ENCODE measurements at regions not wholly inside any gene's neighbourhood (a gene's known extent, or its start where the extent isn't known, plus 50 kb on each side); places are given as distances from the start of the nearest gene placed in this dataset.
"Not testable (repeated sequence)": the region's sequence is repeated elsewhere in the genome, so short reads cannot be mapped to it uniquely, and the experiment has no call there.

DNA sequence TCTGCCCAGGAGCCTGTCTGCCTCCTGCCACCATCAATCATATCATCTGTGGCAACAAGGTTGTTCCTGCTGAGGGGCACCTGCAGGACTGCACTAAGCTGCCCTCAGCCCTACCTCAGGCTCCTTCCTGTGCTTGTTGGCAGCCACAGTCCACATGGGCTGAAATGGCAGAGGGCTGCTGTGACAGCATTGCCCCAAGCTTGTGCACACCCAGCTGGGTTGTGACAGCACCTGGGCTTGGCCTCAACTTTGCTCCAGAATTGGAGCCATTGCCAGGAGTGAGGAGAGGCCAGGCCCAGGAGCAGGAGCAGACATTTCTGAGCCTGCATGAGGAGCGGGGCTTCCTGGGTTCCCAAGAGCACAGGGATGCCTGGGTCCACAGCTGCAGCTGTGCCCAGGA, 340.9 kb upstream of the CHRM2 start:
- DNase-seq: no peak

- DNase-seq: no peak
These were observed 341.9 kb upstream of the CHRM2 start for GRCh38 chr7:136526408-136527105.

DNA sequence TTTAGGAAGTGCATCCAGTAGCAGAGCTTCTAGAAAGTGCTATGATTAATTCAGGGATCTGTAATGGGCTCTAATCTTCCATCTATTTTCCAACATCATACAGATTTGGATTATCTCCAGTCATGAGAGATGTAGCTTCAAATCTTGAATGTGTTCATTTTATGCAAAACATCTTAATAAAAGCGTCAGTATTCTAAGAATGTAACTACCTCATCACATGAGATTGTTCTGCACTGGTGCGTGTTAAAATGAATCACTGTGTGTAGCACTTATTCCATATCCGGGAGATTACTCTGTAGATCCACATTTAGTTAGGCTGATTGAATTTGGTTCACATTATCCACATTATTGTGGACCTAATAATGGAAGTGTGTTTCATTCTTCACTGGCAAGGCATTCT, 344.9 kb upstream of the CHRM2 start:
- no peak for DNase-seq

DNA sequence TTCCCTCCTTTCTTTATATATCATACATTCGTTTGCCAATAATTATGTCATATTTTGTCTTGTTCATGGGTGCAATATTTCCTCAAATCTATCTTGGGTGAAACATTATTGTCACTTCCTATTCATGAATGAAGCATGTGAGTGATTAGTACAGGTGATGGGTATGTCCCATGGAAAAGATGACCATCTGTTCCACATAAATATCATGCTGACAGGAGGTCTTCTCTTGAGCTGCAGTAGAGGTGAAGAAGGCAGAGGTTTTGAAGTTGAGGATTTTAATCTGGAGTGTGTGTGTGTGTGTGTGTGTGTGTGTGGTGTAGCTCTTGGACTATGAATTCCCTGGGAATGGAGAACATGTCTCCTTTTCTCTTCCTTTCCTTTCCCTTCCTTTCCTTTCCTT, 350.5 kb upstream of the CHRM2 start:
- DNase-seq: no peak

DNA sequence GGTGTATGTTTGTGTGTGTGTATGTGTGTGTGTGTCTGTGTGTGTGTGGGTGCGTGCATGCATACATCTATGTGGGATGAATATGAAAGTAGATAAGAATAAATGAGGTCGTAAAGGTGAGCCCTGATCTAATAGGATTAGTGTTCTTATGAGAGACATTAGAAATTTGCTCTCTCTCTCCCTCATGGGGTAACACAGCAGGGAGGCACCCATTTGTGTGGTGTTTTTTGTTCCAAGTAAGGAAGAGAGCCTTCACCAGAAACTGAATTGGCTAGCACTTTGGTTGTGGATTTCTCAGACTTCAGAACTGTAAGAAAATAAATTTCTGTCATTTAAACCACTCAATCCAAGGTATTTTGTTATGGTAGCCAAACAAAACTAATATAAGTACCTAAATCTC, 353.7 kb upstream of the CHRM2 start:
- no peak for DNase-seq

- DNase-seq: no peak
These were observed 354.7 kb upstream of the CHRM2 start for GRCh38 chr7:136513744-136514143.

- DNase-seq: no peak
These were observed 359.0 kb upstream of the CHRM2 start for GRCh38 chr7:136509466-136509865.

- DNase-seq: no peak
These were observed 366.3 kb upstream of the CHRM2 start for GRCh38 chr7:136502162-136502561.

DNA sequence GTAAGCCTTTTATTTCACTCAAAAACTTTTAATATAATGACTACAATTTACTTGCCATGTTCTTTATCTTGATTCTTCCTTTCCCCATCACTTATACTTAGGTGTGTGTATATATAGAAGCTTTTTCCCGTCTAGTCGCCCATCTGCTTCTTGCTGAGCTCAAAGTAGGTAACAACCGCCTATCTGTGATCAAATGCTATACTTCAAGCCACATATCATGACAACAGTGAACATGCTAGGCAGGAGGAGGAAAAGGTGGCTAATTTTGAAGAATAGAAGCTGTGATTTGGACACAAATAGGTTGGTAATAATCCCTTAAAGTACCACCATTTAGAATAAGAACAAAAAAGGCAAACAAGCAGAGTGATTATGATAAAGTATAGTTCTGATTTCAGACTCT, 367.3 kb upstream of the CHRM2 start:
- no peak for DNase-seq

GRCh38 chr7:136496551-136496950, 371.9 kb upstream of the CHRM2 start:
- DNase-seq: no peak

DNA sequence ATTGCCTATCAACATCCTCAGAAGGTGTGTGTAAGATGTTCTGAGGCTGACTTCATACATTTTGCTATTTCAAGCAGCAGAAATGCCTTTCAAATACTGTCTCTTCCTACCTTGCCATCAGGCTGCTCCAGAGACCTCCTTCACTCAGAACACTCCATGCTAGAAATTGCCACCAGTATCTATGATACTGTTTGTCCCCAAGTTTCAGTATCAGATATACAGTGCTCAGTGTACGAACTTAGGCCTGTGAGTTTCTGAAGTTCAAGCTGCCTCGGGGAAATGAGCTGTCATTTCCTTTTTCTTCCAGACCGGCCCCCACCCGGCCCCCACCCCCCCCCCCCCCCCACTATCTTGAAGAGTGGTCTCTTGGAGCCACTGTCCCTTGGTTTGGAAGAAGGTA, 373.4 kb upstream of the CHRM2 start:
- no peak for DNase-seq

- no peak for DNase-seq
These were observed 376.1 kb upstream of the CHRM2 start for GRCh38 chr7:136492366-136492765.

- no peak for DNase-seq
These were observed 378.6 kb upstream of the CHRM2 start for GRCh38 chr7:136489808-136490207.

DNA sequence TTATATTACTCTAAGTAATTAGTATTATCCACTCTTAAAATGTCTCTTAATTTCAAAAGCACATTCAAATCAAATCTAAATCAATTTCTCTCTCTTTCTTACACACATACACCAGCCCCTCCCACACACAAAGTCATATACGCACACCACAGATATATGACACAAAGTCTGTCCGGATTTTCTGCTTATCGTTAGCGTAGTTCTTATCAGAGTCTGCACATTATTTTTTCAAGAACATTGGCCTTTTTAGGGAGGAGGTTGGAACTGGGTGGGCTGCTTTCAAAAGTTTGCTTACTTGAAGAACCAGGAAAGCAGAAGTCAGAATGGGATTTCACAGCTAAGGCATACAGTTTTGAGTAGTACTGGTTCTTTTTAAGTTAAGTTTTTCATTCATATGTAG, 387.6 kb upstream of the CHRM2 start:
- DNase-seq: no peak

DNA sequence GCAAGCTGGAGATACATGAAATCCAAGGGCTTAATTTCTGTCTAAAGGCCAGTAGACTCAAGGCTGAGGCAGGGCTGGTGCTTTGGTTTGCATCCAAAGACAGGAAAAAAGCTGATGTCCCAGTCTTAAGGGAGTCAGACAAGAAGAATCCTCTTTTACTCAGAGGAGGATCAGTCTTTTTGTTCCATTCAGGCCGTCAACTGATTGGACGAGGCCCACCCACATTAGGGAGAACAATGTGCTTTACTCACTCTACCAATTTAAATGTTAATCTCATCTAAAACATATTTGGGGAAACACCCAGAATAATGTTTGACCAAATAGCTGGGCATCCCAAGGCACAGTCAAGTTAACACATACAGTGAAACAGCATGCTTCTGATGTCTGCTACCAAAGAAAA, 388.5 kb upstream of the CHRM2 start:
- no peak for DNase-seq

DNA sequence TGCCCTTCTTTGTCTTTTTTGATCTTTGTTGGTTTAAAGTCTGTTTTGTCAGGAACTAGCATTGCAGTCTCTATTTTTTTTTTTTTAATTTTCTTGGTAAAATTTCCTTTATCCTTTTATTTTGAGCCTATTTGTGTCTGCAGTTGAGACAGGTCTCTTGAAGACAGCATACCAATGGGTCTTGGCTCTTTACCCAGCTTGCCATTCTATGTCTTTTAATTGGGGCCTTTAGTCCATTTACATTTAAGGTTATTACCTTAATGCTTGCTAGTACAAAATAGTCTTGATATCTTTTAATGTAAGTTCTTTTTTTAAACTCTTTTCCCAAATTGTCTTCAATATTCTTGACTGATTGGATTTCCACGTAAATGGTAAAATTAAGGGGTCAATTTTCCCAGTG, 398.3 kb upstream of the CHRM2 start:
- DNase-seq: no peak

DNA sequence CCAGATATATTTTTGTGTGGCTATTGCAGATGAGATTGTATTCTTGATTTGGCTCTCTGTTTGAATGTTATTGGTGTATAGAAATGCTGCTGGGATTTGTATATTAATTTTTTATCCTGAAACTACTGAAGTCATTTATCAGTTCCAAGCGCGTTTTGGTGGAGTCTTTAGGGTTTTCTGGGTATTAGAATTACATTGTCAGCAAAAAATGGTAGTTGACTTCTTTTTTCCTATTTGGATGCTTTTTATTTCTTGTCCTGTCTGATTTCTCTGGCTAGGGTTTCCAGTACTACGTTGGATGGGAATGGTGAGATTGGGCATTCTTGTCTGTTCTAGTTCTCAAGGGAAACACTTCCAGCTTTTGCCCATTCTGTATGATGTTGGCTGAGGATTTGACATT, 415.5 kb upstream of the CHRM2 start:
- no peak for DNase-seq

DNA sequence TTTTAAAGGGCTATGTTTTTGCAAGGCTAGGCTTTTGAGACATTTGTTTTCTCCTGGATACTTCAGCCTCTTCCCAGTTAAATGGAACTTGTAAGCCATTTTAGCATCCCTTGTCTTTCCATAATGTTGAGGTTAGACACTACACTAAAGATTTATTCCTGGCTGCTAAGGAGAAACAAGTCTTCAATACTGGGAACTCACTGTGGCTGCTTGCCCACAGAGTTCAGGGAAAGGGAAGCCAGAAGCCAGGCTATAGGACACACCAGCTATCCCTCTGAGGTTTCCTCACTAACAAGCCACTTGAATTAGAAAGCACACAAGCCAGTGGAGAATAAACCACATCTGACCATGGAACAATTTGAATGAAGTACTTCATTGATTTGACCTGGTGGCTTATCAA, 421.7 kb upstream of the CHRM2 start:
- no peak for DNase-seq

- no peak for DNase-seq
These were observed 426.6 kb upstream of the CHRM2 start for GRCh38 chr7:136441835-136442234.

GRCh38 chr7:136431736-136432135, 436.7 kb upstream of the CHRM2 start:
- not testable (repeated sequence) for DNase-seq

DNA sequence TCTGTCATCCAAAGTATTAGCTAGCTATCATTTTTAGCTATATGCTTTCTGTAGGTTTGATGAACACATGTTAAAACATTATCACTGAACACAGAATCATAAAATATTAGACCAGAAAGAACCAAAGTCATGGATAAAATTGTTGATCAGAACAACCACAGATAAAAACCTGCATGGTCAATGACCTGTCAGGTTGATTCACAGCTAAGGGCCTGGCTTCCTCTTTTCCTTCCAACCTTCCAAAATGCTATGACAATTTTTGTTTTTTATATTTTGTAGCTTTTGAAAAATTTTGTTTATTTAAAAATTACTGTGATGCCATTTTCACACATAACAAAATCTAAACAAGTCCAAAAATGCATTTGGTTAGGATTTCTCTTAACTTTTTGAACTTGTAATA, 444.4 kb upstream of the CHRM2 start:
- no peak for DNase-seq

GRCh38 chr7:136419740-136420139, 442.6 kb upstream of the MTPN start:
- not testable (repeated sequence) for DNase-seq

DNA sequence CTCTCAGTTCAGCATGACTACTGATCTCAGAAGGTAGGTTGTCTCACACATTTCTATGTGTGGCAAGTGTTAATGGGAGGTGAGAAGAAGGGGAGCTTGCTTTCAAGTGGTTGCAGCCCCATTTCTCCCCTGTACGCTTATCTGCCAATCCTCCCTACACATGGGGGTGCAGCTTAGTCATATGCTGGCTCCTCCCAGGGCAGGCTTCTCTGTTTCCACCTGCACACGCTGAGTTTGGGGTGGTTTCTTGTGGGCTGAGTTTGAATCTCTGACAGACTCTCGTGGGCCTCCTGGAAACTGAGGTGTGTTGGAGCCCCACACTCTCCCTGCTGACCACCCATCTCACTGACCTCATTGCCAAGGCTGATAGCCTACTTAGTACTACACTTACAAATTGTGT, 435.8 kb upstream of the MTPN start:
- no peak for DNase-seq

- peak; percentile 1 for DNase-seq
These were observed 429.0 kb upstream of the MTPN start for GRCh38 chr7:136405931-136406777.

DNA sequence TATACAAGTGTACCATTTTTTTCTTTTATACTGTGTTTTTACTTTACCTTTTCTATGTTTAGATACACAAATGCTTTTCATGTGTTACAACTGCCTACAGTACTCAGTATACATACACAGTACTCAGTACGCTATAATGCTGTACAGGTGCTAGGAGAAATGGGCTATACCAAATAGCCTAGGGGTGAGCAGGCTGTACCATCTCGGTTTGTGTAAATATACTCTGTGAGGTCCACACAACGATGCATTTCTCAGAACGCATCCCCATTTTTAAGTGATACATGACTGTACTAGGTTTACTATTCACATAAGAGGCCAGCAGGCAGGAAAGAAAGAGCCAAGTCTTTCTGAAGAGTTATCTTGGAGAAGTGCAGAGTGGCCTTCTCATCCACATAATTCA, 426.4 kb upstream of the MTPN start:
- no peak for DNase-seq
